ENCODE measurements at regions not wholly inside any gene's neighbourhood (a gene's known extent, or its start where the extent isn't known, plus 50 kb on each side); places are given as distances from the start of the nearest gene placed in this dataset.
"Not testable (repeated sequence)": the region's sequence is repeated elsewhere in the genome, so short reads cannot be mapped to it uniquely, and the experiment has no call there.

GRCh38 chr14:101082436-101083384, 179.2 kb upstream of the RTL1 start:
- DNase-seq, result no peak

GRCh38 chr14:101083564-101084435, 180.3 kb upstream of the RTL1 start:
- DNase-seq, result no peak

DNA sequence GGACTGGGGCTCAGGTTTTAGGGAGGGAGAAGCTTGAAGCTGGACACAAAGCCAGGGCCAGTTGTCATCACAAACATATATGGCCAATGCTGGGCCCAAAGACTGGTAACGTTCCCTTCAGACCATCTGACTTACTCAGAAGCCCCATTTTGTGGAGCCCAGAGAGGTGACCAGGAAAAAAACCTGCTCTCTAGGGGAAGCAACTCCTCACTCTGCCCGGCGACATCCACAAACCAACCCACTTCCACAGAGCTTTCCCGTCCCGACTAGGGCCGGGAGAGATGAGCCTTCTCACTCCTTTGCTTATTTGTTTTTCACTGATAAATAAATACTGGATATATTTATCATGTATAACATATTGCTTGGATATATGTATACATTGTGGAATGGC, 180.9 kb upstream of the RTL1 start:
- no peak for DNase-seq

GRCh38 chr14:101086926-101087325, 183.4 kb upstream of the RTL1 start:
- DNase-seq, result no peak

DNA sequence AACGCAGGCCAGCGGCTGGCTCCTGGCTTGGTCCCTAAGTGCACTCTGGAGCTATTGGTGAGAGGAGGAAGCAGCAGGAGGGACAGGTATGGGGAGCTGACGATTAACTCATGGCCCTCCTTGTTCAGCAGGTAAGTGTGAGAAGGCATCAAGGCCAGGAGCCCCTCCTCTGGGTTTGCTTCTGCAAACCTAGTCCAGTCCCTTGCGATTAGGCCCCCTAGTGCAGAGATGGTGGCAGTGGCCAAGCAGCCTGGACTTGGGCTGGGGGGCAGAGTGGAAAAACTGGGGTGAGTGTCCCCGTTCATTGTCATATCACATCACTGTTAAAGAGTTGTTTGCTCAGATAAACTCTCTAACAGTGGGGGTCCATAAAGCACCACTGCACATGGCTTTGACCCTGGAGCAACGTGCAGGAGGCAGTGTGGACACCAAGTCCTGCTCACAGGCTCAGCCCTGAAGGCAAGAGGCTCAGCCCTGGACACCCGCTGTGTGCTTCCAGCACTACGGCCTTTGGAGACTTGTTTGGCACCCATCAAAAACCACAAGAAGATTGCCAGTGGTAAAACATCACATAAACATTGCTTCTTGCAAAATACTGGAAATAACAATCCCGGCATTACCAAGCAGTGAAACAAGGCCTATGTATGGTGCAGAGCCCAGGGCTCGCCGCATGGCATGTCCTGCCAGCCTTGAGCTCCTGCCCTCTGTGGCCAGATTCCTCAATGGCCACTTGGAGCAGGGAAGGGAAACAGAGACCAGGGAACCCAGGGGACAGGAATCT, 184.3 kb upstream of the RTL1 start:
- no peak for DNase-seq

DNA sequence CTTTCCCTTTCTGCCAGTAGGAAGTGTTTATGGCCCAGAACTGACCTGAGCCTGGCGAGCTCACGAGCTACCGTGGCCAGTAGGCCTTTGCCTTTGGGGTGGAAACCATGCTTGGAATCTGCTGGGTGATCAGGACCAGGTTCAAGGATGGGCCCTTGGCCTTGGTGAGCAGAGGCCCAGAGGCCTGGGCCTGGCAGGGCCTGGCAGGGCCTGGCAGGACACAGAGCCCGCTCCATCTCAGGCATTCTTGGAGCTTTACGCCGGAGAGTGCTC, 184.8 kb upstream of the RTL1 start:
- no peak for DNase-seq

DNA sequence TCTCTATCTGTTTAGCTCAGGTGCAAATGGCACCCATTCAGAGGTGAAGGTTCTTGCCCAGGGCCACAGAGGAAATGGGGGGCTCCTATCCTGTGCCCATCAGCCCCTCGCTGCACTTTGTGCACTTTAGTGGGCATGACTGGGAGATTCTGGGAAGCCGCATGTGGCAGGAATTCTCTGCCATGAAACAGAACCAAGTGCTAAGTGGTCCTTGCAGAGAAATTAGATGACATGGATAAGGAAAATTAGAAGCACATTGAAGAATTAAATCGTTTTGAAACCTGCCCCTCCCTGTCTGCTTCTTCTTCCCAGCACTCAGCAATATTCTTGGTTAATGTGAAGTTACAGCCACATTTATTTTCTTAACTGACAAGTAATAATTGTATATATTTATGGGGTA, 185.2 kb upstream of the RTL1 start:
- no peak for DNase-seq

GRCh38 chr14:101090478-101090877, 187.0 kb upstream of the RTL1 start:
- DNase-seq, result not testable (repeated sequence)

GRCh38 chr14:101090976-101091375, 187.5 kb upstream of the RTL1 start:
- no peak for DNase-seq

DNA sequence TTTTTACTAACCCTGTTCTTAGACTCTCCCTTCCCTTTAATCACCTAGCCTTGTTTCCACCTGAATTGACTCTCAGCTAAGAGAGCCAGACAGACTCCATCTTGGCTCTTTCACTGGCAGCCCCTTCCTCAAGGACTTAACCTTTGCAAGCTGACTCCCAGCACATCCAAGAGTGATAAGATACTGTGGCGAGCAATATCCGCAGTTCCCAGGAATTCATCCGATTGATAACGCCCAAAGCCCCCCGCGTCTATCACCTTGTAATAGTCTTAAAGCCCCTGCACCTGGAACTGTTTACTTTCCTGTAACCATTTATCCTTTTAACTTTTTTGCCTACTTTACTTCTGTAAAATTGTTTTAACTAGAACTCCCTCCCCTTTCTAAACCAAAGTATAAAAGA, 191.4 kb upstream of the RTL1 start:
- not testable (repeated sequence) for DNase-seq

- DNase-seq, result no peak
Observed at GRCh38 chr14:101096551-101096950, 193.0 kb upstream of the RTL1 start.

- no peak for DNase-seq
Observed at GRCh38 chr14:101097109-101097793, 193.7 kb upstream of the RTL1 start.

- no peak for DNase-seq
Observed at GRCh38 chr14:101098177-101098576, 194.7 kb upstream of the RTL1 start.

- DNase-seq, result no peak
Observed at GRCh38 chr14:101098641-101099040, 195.1 kb upstream of the RTL1 start.

- DNase-seq, result no peak
Observed at GRCh38 chr14:101101456-101102056, 198.0 kb upstream of the RTL1 start.

DNA sequence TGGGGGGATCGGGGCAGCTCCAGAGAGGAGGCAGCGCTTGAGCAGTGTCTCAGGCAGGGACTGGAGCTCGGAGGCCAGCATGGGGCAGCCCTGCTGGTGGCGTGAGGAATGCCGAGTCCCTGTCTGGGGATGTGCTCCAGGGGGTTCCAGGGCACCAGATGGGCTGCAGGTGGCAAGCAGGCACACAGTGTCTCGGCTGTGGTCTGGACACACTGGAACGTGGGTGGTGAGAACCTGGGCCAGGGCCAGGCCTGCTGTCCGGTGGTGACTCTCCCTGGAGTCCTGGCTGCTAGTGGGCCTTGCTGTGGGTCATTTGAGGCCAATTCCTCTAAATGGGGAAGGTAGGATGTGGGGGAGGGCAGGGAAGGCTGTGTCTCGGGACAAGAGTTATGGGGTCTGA, 199.4 kb upstream of the RTL1 start:
- DNase-seq, result no peak

- DNase-seq, result no peak
Observed at GRCh38 chr14:101103321-101103901, 199.9 kb upstream of the RTL1 start.

- DNase-seq, result no peak
Observed at GRCh38 chr14:101104485-101104884, 201.0 kb upstream of the RTL1 start.

DNA sequence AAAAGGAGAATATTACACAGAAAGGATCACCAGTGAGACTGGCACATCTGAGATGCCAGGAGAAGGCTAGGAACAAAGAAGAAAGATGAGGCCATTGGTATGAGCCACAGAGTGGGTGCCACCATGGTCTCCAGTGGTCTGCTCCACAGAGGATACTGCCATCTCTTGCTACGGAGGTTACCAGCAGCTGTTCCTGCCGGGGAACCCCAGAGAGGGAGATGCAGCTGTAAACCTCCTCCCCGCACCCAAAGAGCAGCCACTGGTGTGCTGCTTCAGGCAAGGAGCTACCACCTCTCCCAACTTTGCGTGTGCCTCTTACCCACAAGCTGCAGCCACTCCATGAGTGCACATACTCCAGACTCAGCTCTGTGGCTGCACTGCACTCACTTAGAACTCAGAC, 201.5 kb upstream of the RTL1 start:
- DNase-seq, result no peak

DNA sequence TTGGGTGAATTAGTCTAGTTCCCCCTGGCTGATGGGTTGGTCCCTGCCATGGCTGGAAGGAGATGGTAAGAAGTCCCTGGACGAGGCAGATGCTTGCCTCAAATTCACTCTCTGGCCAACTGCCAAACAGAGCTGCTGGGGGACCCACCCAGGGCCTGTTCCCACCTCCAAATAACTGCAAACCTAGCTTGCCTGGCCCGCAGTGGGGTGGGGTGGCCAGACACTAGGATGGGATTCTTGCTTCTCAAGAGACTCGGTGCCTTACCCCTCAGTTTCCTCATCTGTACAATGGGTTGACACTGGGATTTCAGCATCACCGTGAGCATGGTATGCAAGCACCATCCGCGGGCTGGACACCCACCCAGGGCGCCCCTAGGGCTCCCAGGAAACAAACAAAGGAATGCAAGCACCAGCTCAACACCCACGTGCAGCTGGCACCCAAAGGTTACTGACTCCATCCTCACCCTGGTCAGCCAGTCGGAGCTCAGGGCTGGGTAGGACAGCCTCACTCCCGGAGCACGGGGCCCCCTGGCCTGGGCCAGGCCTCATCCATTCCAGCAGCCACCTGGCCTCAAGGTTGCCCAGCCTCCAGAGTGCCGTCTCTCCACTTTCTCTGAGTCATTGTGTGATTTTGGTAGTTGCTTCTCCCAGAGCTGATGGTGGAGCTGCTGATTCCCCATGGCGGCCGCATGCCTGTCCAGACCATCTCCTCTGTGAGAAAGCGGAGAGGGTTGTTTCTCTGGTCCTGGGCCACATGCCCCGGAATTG, 205.2 kb upstream of the RTL1 start:
- no peak for DNase-seq

GRCh38 chr14:101109347-101109638, 205.8 kb upstream of the RTL1 start:
- no peak for DNase-seq

All from central memory CD4-positive, alpha-beta T cell (primary cell).